Midbrain (tissue), 1 donor: ENCODE measurements at regions not wholly inside any gene's neighbourhood (a gene's known extent, or its start where the extent isn't known, plus 50 kb on each side); places are given as distances from the start of the nearest gene placed in this dataset.
"Not testable (repeated sequence)": the region's sequence is repeated elsewhere in the genome, so short reads cannot be mapped to it uniquely, and the experiment has no call there.

ENCODE experiments used
- DNase-seq: peaks from one replicate; lab custom pipeline; 2025; lab: John Stamatoyannopoulos, UW

GRCh38 chr3:153440311-153440710, 278.3 kb downstream of the RAP2B start:
- no peak for DNase-seq

GRCh38 chr3:153442386-153442785, 280.4 kb downstream of the RAP2B start:
- DNase-seq, result no peak

GRCh38 chr3:153442799-153443487, 280.9 kb downstream of the RAP2B start:
- no peak for DNase-seq

GRCh38 chr3:153443961-153444360, 281.9 kb downstream of the RAP2B start:
- DNase-seq, result no peak

- no peak for DNase-seq
Observed at GRCh38 chr3:153445817-153446216, 283.8 kb downstream of the RAP2B start.

- no peak for DNase-seq
Observed at GRCh38 chr3:153448151-153448829, 286.3 kb downstream of the RAP2B start.

GRCh38 chr3:153456833-153457545, 295.0 kb downstream of the RAP2B start:
- DNase-seq, result no peak

GRCh38 chr3:153458881-153459280, 296.9 kb downstream of the RAP2B start:
- no peak for DNase-seq

- no peak for DNase-seq
Observed at GRCh38 chr3:153462545-153462944, 300.5 kb downstream of the RAP2B start.

- DNase-seq, result no peak
Observed at GRCh38 chr3:153463895-153464294, 301.9 kb downstream of the RAP2B start.

- DNase-seq, result no peak
Observed at GRCh38 chr3:153469162-153469561, 307.1 kb downstream of the RAP2B start.

- DNase-seq, result no peak
Observed at GRCh38 chr3:153484842-153485241, 322.8 kb downstream of the RAP2B start.

- no peak for DNase-seq
Observed at GRCh38 chr3:153495422-153495821, 333.4 kb downstream of the RAP2B start.

- DNase-seq, result no peak
Observed at GRCh38 chr3:153502682-153503081, 340.7 kb downstream of the RAP2B start.

- no peak for DNase-seq
Observed at GRCh38 chr3:153503873-153504272, 341.8 kb downstream of the RAP2B start.

GRCh38 chr3:153506205-153506604, 344.2 kb downstream of the RAP2B start:
- not testable (repeated sequence) for DNase-seq

- not testable (repeated sequence) for DNase-seq
Observed at GRCh38 chr3:153506686-153507085, 344.7 kb downstream of the RAP2B start.

GRCh38 chr3:153513236-153513635, 351.2 kb downstream of the RAP2B start:
- no peak for DNase-seq

GRCh38 chr3:153528473-153528872, 366.4 kb downstream of the RAP2B start:
- DNase-seq, result no peak

GRCh38 chr3:153539263-153539662, 377.2 kb downstream of the RAP2B start:
- no peak for DNase-seq

- DNase-seq, result no peak
Observed at GRCh38 chr3:153545471-153545870, 383.4 kb downstream of the RAP2B start.

- DNase-seq, result no peak
Observed at GRCh38 chr3:153547970-153548369, 385.9 kb downstream of the RAP2B start.

GRCh38 chr3:153549686-153550085, 387.7 kb downstream of the RAP2B start:
- DNase-seq, result not testable (repeated sequence)
